NT2/D1 (cell line): ENCODE measurements at regions not wholly inside any gene's neighbourhood (a gene's known extent, or its start where the extent isn't known, plus 50 kb on each side); places are given as distances from the start of the nearest gene placed in this dataset.

Experiments
- DNase-seq: peaks from one replicate; pipeline ENCODE4 v3.0.0-alpha.2; 2011; ENCODE audit warnings: low read depth, low spot score
- H3K27me3 ChIP-seq: 2 replicates; pipeline ENCODE4 v1.6.0; 2011; ENCODE audit warnings: mild to moderate bottlenecking; ENCODE audit not compliant: insufficient read length, insufficient read depth
- H3K36me3 ChIP-seq: 2 replicates; pipeline ENCODE4 v1.6.1; 2011; ENCODE audit warnings: mild to moderate bottlenecking, low read length, mixed read lengths; ENCODE audit not compliant: insufficient read depth, insufficient read length
- H3K4me1 ChIP-seq: 2 replicates; pipeline ENCODE4 v1.5.1; 2011; ENCODE audit not compliant: insufficient read depth, insufficient read length
- H3K4me3 ChIP-seq: 2 replicates; pipeline ENCODE4 v1.5.1; 2011; ENCODE audit warnings: low read depth; ENCODE audit not compliant: insufficient read length
- H3K9ac ChIP-seq: 2 replicates; pipeline ENCODE4 v1.6.0; 2011; ENCODE audit warnings: low read depth; ENCODE audit not compliant: insufficient read length
- H3K9me3 ChIP-seq: 2 replicates; pipeline ENCODE4 v1.5.1; 2011; ENCODE audit warnings: mild to moderate bottlenecking, low read length; ENCODE audit not compliant: insufficient read depth
- SUZ12 ChIP-seq: IDR thresholded peaks from 2 replicates; pipeline ENCODE4 v1.6.1; 2011; ENCODE audit not compliant: insufficient read length, insufficient read depth; ENCODE audit errors: extremely low read depth
- YY1 ChIP-seq: IDR thresholded peaks from 2 replicates; pipeline ENCODE4 v1.6.1; 2011; ENCODE audit not compliant: insufficient read length, insufficient read depth
- ZNF274 ChIP-seq: IDR thresholded peaks from 2 replicates; pipeline ENCODE4 v1.6.1; 2011; ENCODE audit warnings: mild to moderate bottlenecking, low read depth, low read length

- peaks cover 4% of the 10 kb centered on the region for H3K4me1 ChIP-seq
- H3K27me3 ChIP-seq, result no peaks in the 10 kb centered on the region
- no peak for DNase-seq
- no peak overlapping the region for H3K9ac ChIP-seq
- no peaks in the 10 kb centered on the region for H3K36me3 ChIP-seq
- peaks cover 8% of the 10 kb centered on the region; the same call in 1 of the 2 replicates for H3K9me3 ChIP-seq
- TF ChIP-seq ZNF274, result no peak
- no peak for TF ChIP-seq YY1
- no peak for TF ChIP-seq SUZ12
- H3K4me3 ChIP-seq, result no peak overlapping the region
Observed at GRCh38 chr3:72296477-72297111, 511.6 kb upstream of the PROK2 start.

- H3K4me1 ChIP-seq, result peaks cover 4% of the 10 kb centered on the region
- TF ChIP-seq SUZ12 (no peak), YY1 (no peak), ZNF274 (no peak)
- no peaks in the 10 kb centered on the region for H3K36me3 ChIP-seq
- no peak overlapping the region for H3K9ac ChIP-seq
- peaks cover 8% of the 10 kb centered on the region; the same call in 1 of the 2 replicates for H3K9me3 ChIP-seq
- DNase-seq, result no peak
- no peaks in the 10 kb centered on the region for H3K27me3 ChIP-seq
- H3K4me3 ChIP-seq, result no peak overlapping the region
Observed at GRCh38 chr3:72295962-72296450, 511.1 kb upstream of the PROK2 start.

GRCh38 chr3:72295276-72295961, 510.5 kb upstream of the PROK2 start:
- no peak for DNase-seq
- H3K4me3 ChIP-seq, result no peak overlapping the region
- H3K9me3 ChIP-seq, result peaks cover 8% of the 10 kb centered on the region; the same call in 1 of the 2 replicates
- no peaks in the 10 kb centered on the region for H3K27me3 ChIP-seq
- no peak overlapping the region for H3K9ac ChIP-seq
- H3K4me1 ChIP-seq, result peaks cover 4% of the 10 kb centered on the region
- no peaks in the 10 kb centered on the region for H3K36me3 ChIP-seq
- TF ChIP-seq ZNF274 (no peak), YY1 (no peak), SUZ12 (no peak)

GRCh38 chr3:72290859-72291638, 506.1 kb upstream of the PROK2 start:
- H3K36me3 ChIP-seq, result no peaks in the 10 kb centered on the region
- no peak for DNase-seq
- H3K9me3 ChIP-seq, result no peaks in the 10 kb centered on the region
- H3K9ac ChIP-seq, result no peak overlapping the region
- peaks cover 5% of the 10 kb centered on the region for H3K27me3 ChIP-seq
- TF ChIP-seq ZNF274, result no peak
- no peak for TF ChIP-seq YY1
- TF ChIP-seq SUZ12, result no peak
- H3K4me3 ChIP-seq, result no peak overlapping the region
- H3K4me1 ChIP-seq, result no peaks in the 10 kb centered on the region

- Histone ChIP-seq H3K27me3 (peaks cover 5% of the 10 kb centered on the region), H3K4me1 (no peaks in the 10 kb centered on the region), H3K9me3 (no peaks in the 10 kb centered on the region), H3K4me3 (no peak overlapping the region), H3K36me3 (no peaks in the 10 kb centered on the region), H3K9ac (no peak overlapping the region)
- no peak for TF ChIP-seq ZNF274
- TF ChIP-seq SUZ12, result no peak
- TF ChIP-seq YY1, result no peak
- no peak for DNase-seq
Observed at GRCh38 chr3:72289692-72290071, 504.7 kb upstream of the PROK2 start.

- no peaks in the 10 kb centered on the region for H3K9me3 ChIP-seq
- no peaks in the 10 kb centered on the region for H3K36me3 ChIP-seq
- no peak for DNase-seq
- H3K9ac ChIP-seq, result no peak overlapping the region
- H3K27me3 ChIP-seq, result peaks cover 5% of the 10 kb centered on the region
- TF ChIP-seq YY1, result no peak
- TF ChIP-seq ZNF274, result no peak
- no peak for TF ChIP-seq SUZ12
- no peak overlapping the region for H3K4me3 ChIP-seq
- H3K4me1 ChIP-seq, result no peaks in the 10 kb centered on the region
Observed at GRCh38 chr3:72288955-72289691, 504.2 kb upstream of the PROK2 start.

- peaks cover 3% of the 10 kb centered on the region; the same call in 1 of the 2 replicates for H3K9me3 ChIP-seq
- no peak for DNase-seq
- H3K4me3 ChIP-seq, result no peak overlapping the region
- no peaks in the 10 kb centered on the region for H3K36me3 ChIP-seq
- no peak overlapping the region for H3K9ac ChIP-seq
- peaks cover 5% of the 10 kb centered on the region for H3K27me3 ChIP-seq
- no peaks in the 10 kb centered on the region for H3K4me1 ChIP-seq
- TF ChIP-seq ZNF274 (no peak), YY1 (no peak)
Observed at GRCh38 chr3:72287956-72288355, 503.0 kb upstream of the PROK2 start.
